Gastrocnemius medialis (tissue), 4 donors: ENCODE measurements at regions not wholly inside any gene's neighbourhood (a gene's known extent, or its start where the extent isn't known, plus 50 kb on each side); places are given as distances from the start of the nearest gene placed in this dataset.

ENCODE experiments used
- CTCF ChIP-seq, 5 experiments: fragments of 450-650 bp in 3 of 5; fragments of 200-600 bp in 2 of 5; sonication (generic) in 2 of 5; IDR thresholded peaks in 4 of 5; conservative IDR thresholded peaks in 1 of 5; 1 replicate in 4 of 5; 2 replicates in 1 of 5; pipeline ENCODE4 v1.5.1; 2016 to 2019; ENCODE audit warnings: antibody characterized with exemption in 5 of 5, mild to moderate bottlenecking in 3 of 5, moderate library complexity in 3 of 5
- POLR2A ChIP-seq, 2 donors: fragments of 450-650 bp; IDR thresholded peaks; one replicate each; pipeline ENCODE4 v1.6.1; 2017; ENCODE audit warnings: antibody characterized with exemption in 2 of 2, mild to moderate bottlenecking in 2 of 2, moderate library complexity in 2 of 2

- TF ChIP-seq POLR2A (IDR thresholded peaks at IDR 0.05): no peak
- TF ChIP-seq CTCF (IDR thresholded peaks at IDR 0.05 in 4 of 5, conservative IDR thresholded peaks at IDR 0.05 in 1 of 5): no peak
Measured at GRCh38 chr2:146129231-146129630, 1609.3 kb upstream of the ZEB2 start.
